Pancreas (tissue), 10 donors: ENCODE measurements at regions not wholly inside any gene's neighbourhood (a gene's known extent, or its start where the extent isn't known, plus 50 kb on each side); places are given as distances from the start of the nearest gene placed in this dataset.
A peak's percentile ranks its signal among the peaks of the same experiment; 100 is the strongest.

Experiments
- ATAC-seq, 4 donors: fragments of 200-7000 bp; cut with Tn5 transposase; one replicate each; pipeline versions ENCODE4 v1.8.0 to v1.9.1; 2020; ENCODE audit warnings: mild to moderate bottlenecking in 4 of 4, moderate library complexity in 4 of 4
- DNase-seq, 6 donors: peaks; one replicate each; pipeline ENCODE4 v3.0.0-alpha.2; 2020
- FAIRE-seq: peaks from 2 replicates; lab custom pipeline; 2012; peaks lifted over from hg19 to GRCh38; lab: Jason Lieb, UNC
- H3K27ac ChIP-seq, 4 donors: fragments of 200-600 bp; sonication (generic); 1 replicate in 3 of 4; 2 replicates in 1 of 4; pipeline versions ENCODE4 v1.5.0 to v1.8.0; 2020
- H3K27me3 ChIP-seq, 4 donors: fragments of 200-600 bp; one replicate each; pipeline ENCODE4 v1.8.0; 2021
- H3K36me3 ChIP-seq, 3 donors: fragments of 200-600 bp; sonication (generic) in 1 of 3; one replicate each; pipeline versions ENCODE4 v1.5.0 to v1.8.0; 2020 to 2021
- H3K4me1 ChIP-seq, 3 donors: fragments of 200-600 bp; one replicate each; pipeline ENCODE4 v1.8.0; 2021
- H3K4me3 ChIP-seq, 4 donors: fragments of 200-600 bp; sonication (generic) in 2 of 4; one replicate each; pipeline versions ENCODE4 v1.5.0 to v1.8.0; 2020 to 2021
- H3K9me3 ChIP-seq, 4 donors: fragments of 200-600 bp; one replicate each; pipeline ENCODE4 v1.8.0; 2021
- WGBS, 2 donors: extraction: QIAGEN DNeasy Blood & Tissue Kit; methylation state at CpG; one replicate each; pipeline ENCODE4 v1.1.7; 2013; 5-methylcytosine and 5-hydroxymethylcytosine counted together
- intact Hi-C, 3 donors: fragments of 100-400 bp; cut with DNase I; formaldehyde crosslinking; loops; one replicate each; pipeline versions ENCODE4 v1.11.1 to v1.14.2; 2022
- TF ChIP-seq, protein P1 (sequence below), 4 donors: fragments of 200-600 bp; sonication (generic) in 3 of 4; IDR thresholded peaks; one replicate each; pipeline versions ENCODE4 v1.5.0 to v1.8.0; 2021; ENCODE audit warnings: antibody characterized with exemption in 4 of 4
- donor health status: healthy with polysubstance abuse.
- donor health status: DM: no; HTN: no; CAD: no; lungs with moderate emphysema.
- donor health status: DM: no; HTN: no; CAD: no.
- donor health status: control.
- donor health status: control.
- donor health status: Bipolar disorder and iron deficiency.
- donor health status: DM: yes; HTN: yes; CAD: no.
- donor health status: DM: no; HTN: no; CAD: no.
- donor health status: DM: no; HTN: no; CAD: no.
- donor health status: DM: yes; HTN: yes; CAD: no.

- no peak overlapping the region for H3K27ac ChIP-seq
- ATAC-seq (peak; percentile 48 to 82 (median 66)), FAIRE-seq (no peak)
Measured at GRCh38 chrX:8404471-8404870, 60.2 kb upstream of the VCX3B start.

DNA sequence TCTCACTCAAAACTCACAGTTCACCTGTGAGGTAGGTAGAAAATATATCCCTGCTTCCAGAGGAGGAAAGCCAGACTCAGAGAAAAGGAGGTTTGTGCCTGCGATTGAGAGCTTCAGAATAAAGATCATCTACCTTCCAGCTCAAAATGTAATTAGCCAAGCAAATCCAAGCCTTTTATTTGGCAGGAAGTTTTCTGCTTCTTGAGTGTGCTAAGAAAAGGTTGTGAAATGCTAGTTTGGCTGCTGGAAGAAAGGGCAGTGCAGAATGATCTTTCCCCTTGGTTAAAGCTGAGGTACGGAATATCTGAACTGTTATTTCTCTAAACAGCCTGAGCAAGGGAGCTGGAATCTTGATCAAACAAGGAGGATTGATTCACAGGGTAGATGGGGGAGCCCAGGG, 59.7 kb upstream of the VCX3B start:
- ATAC-seq (no peak), FAIRE-seq (no peak), DNase-seq (no peak)
- Histone ChIP-seq H3K4me1 (no peaks in the 10 kb centered on the region), H3K9me3 (no peaks in the 10 kb centered on the region), H3K27ac (no peak overlapping the region), H3K36me3 (no peaks in the 10 kb centered on the region), H3K4me3 (no peak overlapping the region), H3K27me3 (no peaks in the 10 kb centered on the region)
- 27 to 46% methylated on average over 2 of the region's 2 CpGs for WGBS, 2 donors
- TF ChIP-seq, protein P1, sequence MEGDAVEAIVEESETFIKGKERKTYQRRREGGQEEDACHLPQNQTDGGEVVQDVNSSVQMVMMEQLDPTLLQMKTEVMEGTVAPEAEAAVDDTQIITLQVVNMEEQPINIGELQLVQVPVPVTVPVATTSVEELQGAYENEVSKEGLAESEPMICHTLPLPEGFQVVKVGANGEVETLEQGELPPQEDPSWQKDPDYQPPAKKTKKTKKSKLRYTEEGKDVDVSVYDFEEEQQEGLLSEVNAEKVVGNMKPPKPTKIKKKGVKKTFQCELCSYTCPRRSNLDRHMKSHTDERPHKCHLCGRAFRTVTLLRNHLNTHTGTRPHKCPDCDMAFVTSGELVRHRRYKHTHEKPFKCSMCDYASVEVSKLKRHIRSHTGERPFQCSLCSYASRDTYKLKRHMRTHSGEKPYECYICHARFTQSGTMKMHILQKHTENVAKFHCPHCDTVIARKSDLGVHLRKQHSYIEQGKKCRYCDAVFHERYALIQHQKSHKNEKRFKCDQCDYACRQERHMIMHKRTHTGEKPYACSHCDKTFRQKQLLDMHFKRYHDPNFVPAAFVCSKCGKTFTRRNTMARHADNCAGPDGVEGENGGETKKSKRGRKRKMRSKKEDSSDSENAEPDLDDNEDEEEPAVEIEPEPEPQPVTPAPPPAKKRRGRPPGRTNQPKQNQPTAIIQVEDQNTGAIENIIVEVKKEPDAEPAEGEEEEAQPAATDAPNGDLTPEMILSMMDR (IDR thresholded peaks at IDR 0.05): no peak
- intact Hi-C loops: no loop called here

More at GRCh38 chrX:8404471-8404870, 60.2 kb upstream of the VCX3B start:
- DNase-seq: peak in 2 of 6 donors; percentile 2 to 17
- Histone ChIP-seq H3K9me3 (no peaks in the 10 kb centered on the region), H3K36me3 (no peaks in the 10 kb centered on the region), H3K4me3 (no peak overlapping the region), H3K4me1 (no peaks in the 10 kb centered on the region), H3K27me3 (no peaks in the 10 kb centered on the region)
- TF ChIP-seq, protein P1 (IDR thresholded peaks at IDR 0.05): no peak
- intact Hi-C loops: no loop called here
- WGBS, 2 donors: 11 to 24% methylated on average over 6 of the region's 6 CpGs

DNA sequence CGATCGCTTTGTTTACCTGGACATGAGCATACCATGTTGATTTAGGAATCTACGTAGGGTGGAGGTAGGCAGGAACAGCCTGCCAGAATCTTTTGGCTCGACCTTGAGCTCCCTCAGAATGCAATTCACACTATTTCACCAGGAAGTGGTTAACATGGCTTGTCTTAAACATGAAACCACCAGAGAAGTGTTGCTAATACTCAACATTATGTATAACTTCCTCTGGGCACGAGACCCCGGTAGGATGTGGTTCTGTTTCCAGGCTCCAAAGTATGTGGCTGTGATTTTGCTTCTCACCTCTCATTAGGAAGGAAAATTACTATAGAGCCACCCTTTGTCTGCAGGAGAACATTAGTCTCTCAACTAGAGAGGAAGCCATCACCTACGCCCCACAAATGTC, 59.0 kb upstream of the VCX3B start:
- FAIRE-seq (no peak), DNase-seq (no peak), ATAC-seq (no peak)
- WGBS, 2 donors: 52 to 61% methylated on average over 7 of the region's 7 CpGs
- Histone ChIP-seq H3K9me3 (no peaks in the 10 kb centered on the region), H3K4me1 (no peaks in the 10 kb centered on the region), H3K27me3 (no peaks in the 10 kb centered on the region), H3K4me3 (no peak overlapping the region), H3K27ac (no peak overlapping the region), H3K36me3 (no peaks in the 10 kb centered on the region)
- TF ChIP-seq, protein P1 (IDR thresholded peaks at IDR 0.05): no peak
- intact Hi-C loops: no loop called here

- ATAC-seq (no peak), DNase-seq (no peak), FAIRE-seq (no peak)
- TF ChIP-seq, protein P1 (IDR thresholded peaks at IDR 0.05): no peak
- Histone ChIP-seq H3K9me3 (no peaks in the 10 kb centered on the region), H3K36me3 (no peaks in the 10 kb centered on the region), H3K27me3 (no peaks in the 10 kb centered on the region), H3K4me1 (no peaks in the 10 kb centered on the region), H3K27ac (no peak overlapping the region), H3K4me3 (no peak overlapping the region)
- WGBS, 2 donors: 76 to 79% methylated on average over 2 of the region's 2 CpGs
- intact Hi-C loops: no loop called here
Measured at GRCh38 chrX:8413279-8413678, 51.4 kb upstream of the VCX3B start.
